ENCODE measurements at regions not wholly inside any gene's neighbourhood (a gene's known extent, or its start where the extent isn't known, plus 50 kb on each side); places are given as distances from the start of the nearest gene placed in this dataset.

DNA sequence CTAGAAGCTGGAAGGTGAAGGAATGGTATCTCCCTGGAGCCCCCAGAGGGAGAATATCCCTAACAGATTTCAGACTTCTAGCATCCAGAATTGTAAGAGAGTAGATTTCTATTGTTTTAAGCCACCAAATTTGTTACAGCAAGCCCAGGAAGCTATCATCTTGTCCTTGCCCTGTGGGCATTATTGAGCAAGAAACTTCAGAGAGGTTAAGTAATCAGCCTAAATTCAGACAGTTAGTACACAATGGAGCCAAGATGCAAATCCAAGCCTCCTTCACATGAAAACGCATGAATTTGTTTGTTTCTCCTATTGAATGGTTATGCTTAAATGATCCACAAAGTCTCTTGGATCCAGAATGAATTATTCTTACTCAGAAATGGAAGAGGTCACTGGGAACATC, 55.2 kb upstream of the TRIB2 start:
- DNase-seq: no peak

DNA sequence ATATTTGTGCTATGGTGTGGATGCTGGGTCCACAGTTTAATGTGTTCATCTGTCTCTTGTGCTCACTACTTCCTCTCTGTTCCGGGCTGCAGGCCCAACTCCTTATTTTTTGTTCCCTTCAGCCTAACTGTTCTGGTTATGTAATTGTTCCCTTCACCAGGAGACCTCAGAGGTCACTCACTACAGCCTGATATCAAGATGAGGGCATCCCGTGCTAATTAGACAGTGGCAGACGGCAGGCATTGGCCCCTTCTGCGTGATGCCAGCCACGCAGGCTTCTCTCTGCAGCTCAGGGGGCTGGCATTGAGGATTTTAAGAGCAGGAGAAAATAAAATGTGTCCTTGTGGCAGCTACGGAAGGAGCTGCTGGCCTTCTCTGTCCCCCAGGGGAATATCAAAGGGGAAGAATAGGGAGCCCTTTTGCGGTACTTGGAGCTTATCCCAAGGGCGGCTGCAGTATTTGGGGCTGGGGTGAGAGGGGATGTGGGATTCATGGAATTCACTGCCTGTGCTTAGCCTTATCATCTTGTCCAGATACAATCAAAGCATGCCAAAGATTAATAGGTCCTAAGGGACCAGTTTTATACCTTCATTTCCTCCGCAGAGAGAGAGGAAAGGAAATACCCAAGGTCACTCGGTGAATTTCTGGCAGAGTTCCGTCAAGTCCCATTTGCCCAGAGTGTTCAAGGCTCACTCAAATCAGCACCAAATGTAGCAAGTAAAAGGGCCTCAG, 53.3 kb upstream of the TRIB2 start:
- no peak for DNase-seq

DNA sequence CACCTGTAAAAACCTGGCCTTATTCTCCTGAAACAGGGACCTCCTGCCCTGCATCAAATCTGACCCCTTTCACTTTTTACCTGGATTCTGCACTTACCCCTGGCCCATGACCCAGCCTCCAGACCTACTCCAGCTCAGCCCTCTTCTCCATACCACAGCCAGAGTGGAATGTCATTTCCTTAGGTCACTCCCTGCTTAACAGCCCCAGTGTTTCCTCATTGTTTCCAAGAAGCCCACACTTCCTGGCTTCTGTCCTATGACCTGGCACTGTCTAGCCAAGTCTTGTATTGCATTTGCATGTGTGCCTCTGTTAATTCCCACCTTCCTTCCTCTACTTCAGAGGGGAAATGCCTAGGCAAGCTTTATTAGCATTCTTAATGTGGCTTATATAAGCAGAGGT, 51.4 kb upstream of the TRIB2 start:
- no peak for DNase-seq

DNA sequence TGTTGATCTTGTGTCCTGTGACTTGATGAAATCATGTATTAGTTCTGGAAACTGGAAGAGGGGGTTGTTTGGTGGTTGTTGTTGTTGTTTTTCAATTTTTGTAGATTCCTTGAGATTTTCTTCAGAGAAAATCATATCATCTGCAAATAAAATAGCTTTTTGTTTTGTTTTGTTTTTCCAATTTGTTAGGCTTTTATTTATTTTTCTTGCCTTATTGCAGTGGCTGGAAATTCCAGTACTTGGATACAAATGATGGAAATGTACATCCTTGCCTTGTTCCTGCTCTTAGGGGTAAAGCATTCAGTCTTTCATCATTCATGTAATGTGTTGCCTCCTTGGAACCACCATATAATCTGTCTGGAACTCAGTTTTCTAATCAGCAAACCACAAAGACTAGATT, 50.3 kb upstream of the TRIB2 start:
- DNase-seq: no peak

Measured in NCI-H446 (cell line).